ENCODE measurements at regions not wholly inside any gene's neighbourhood (a gene's known extent, or its start where the extent isn't known, plus 50 kb on each side); places are given as distances from the start of the nearest gene placed in this dataset.

GRCh38 chr3:159239059-159239458 lies 437.2 kb downstream of the MFSD1 start:
- no peak for TF ChIP-seq ZNF513 (tag by site-specific recombination; IDR thresholded peaks at IDR 0.05)
- TF ChIP-seq ZNF580 (tag by site-specific recombination; IDR thresholded peaks at IDR 0.05) = no peak

Measured in HEK293 (cell line).